H1 (cell line): ENCODE measurements at regions not wholly inside any gene's neighbourhood (a gene's known extent, or its start where the extent isn't known, plus 50 kb on each side); places are given as distances from the start of the nearest gene placed in this dataset.

Experiments
- CTCF ChIA-PET: fragments of 300-600 bp; sonication (Branson Sonifier 250); formaldehyde crosslinking; loops from one replicate; lab custom pipeline; 2021; ENCODE audit not compliant: partially characterized antibody; lab: Charles Lee
- POLR2A ChIA-PET: fragments of 300-600 bp; sonication (Branson Sonifier 250); formaldehyde crosslinking; loops from one replicate; lab custom pipeline; 2021; ENCODE audit warnings: inconsistent platforms; ENCODE audit not compliant: partially characterized antibody; lab: Charles Lee
- DNase-seq, 2 experiments: peaks; one replicate each; pipeline versions ENCODE4 v3.0.0 to v3.0.0-alpha.2; 2010 to 2022; ENCODE audit warnings: low spot score in 2 of 2, low read depth in 1 of 2, mixed read lengths in 1 of 2
- FAIRE-seq: peaks from 2 replicates; lab custom pipeline; 2011; peaks lifted over from hg19 to GRCh38; lab: Jason Lieb, UNC
- H2AFZ ChIP-seq: 2 replicates; pipeline ENCODE4 v1.8.1; 2012; ENCODE audit warnings: low read length, inconsistent platforms
- H2AK5ac ChIP-seq: 2 replicates; pipeline ENCODE4 v1.6.1; 2013; ENCODE audit warnings: low read depth, low read length
- H2BK120ac ChIP-seq: replicated peaks from 2 replicates; pipeline ENCODE3; 2013; ENCODE audit warnings: low read depth, low read length, inconsistent platforms
- H2BK12ac ChIP-seq: 2 replicates; pipeline ENCODE4 v1.6.1; 2013; ENCODE audit warnings: low read depth, low read length
- H2BK15ac ChIP-seq: 2 replicates; pipeline ENCODE4 v1.6.1; 2013; ENCODE audit warnings: low read length
- H2BK20ac ChIP-seq: 2 replicates; pipeline ENCODE4 v1.6.1; 2013; ENCODE audit warnings: low read length
- H2BK5ac ChIP-seq: 2 replicates; pipeline ENCODE4 v1.6.1; 2013; ENCODE audit warnings: low read depth, low read length
- H3K14ac ChIP-seq: 2 replicates; pipeline ENCODE4 v1.6.1; 2013; ENCODE audit warnings: inconsistent platforms; ENCODE audit not compliant: insufficient read length
- H3K18ac ChIP-seq: 2 replicates; pipeline ENCODE4 v1.6.1; 2013; ENCODE audit warnings: low read length; ENCODE audit errors: extremely low read depth
- H3K23ac ChIP-seq: 2 replicates; pipeline ENCODE4 v1.6.1; 2013; ENCODE audit warnings: inconsistent platforms; ENCODE audit not compliant: insufficient read length
- H3K23me2 ChIP-seq: 2 replicates; pipeline ENCODE4 v1.6.1; 2013; ENCODE audit warnings: low read depth, low read length
- H3K27ac ChIP-seq: 2 replicates; pipeline ENCODE4 v1.6.1; 2011; ENCODE audit warnings: low read depth, low read length, inconsistent platforms
- H3K27me3 ChIP-seq, 4 experiments: replicated peaks in 1 of 4; 1 replicate in 1 of 4; 2 replicates in 3 of 4; pipeline versions ENCODE4 v1.6.1 to v1.8.1; 2011 to 2013; ENCODE audit warnings: low read length in 3 of 4, mild to moderate bottlenecking in 3 of 4, inconsistent platforms in 2 of 4, mixed read lengths in 2 of 4, moderate library complexity in 1 of 4; ENCODE audit not compliant: control insufficient read depth in 3 of 4, insufficient read depth in 3 of 4; ENCODE audit errors: extremely low read depth in 1 of 4
- H3K36me3 ChIP-seq, 4 experiments: 2 replicates each; pipeline versions ENCODE4 v1.6.1 to v1.8.1; 2011 to 2013; ENCODE audit warnings: mild to moderate bottlenecking in 4 of 4, low read length in 3 of 4, moderate library complexity in 2 of 4, control low read depth in 1 of 4, inconsistent platforms in 1 of 4; ENCODE audit not compliant: insufficient read depth in 4 of 4, control insufficient read depth in 2 of 4
- H3K4ac ChIP-seq: replicated peaks from 2 replicates; pipeline ENCODE3; 2013; ENCODE audit warnings: low read length, low read depth, mixed read lengths, inconsistent platforms; ENCODE audit not compliant: insufficient read length
- H3K4me1 ChIP-seq, 4 experiments: replicated peaks in 1 of 4; 1 replicate in 1 of 4; 2 replicates in 3 of 4; pipeline versions ENCODE4 v1.6.1 to v1.8.1; 2011 to 2013; ENCODE audit warnings: low read length in 3 of 4, inconsistent platforms in 2 of 4, mixed read lengths in 1 of 4; ENCODE audit not compliant: insufficient read depth in 4 of 4, control insufficient read depth in 3 of 4
- H3K4me2 ChIP-seq, 2 experiments: 2 replicates each; pipeline versions ENCODE4 v1.6.1 to v1.8.1; 2011 to 2013; ENCODE audit warnings: low read depth in 2 of 2, low read length in 2 of 2, control low read depth in 1 of 2, inconsistent platforms in 1 of 2, mild to moderate bottlenecking in 1 of 2; ENCODE audit not compliant: insufficient read depth in 1 of 2
- H3K4me3 ChIP-seq, 4 experiments: fragments of 200-600, 300-600 bp in 1 of 4; sonication (generic), shearing (Covaris generic), sonication (Bioruptor Twin) in 1 of 4; 2 replicates each; pipeline versions ENCODE4 v1.5.1 to v1.8.1; 2011 to 2016; ENCODE audit warnings: low read length in 4 of 4, low read depth in 3 of 4, control low read depth in 2 of 4, inconsistent platforms in 2 of 4, mild to moderate bottlenecking in 2 of 4, mixed read lengths in 1 of 4, moderate library complexity in 1 of 4; ENCODE audit not compliant: insufficient read depth in 2 of 4; ENCODE audit errors: extremely low read depth in 1 of 4
- H3K56ac ChIP-seq: replicated peaks from 2 replicates; pipeline ENCODE3; 2013; ENCODE audit warnings: low read depth, mild to moderate bottlenecking, mixed read lengths, low read length, inconsistent platforms; ENCODE audit not compliant: insufficient read length
- H3K79me1 ChIP-seq: 2 replicates; pipeline ENCODE4 v1.6.1; 2013; ENCODE audit warnings: low read depth, low read length, control low read depth
- H3K79me2 ChIP-seq, 2 experiments: 2 replicates each; pipeline versions ENCODE4 v1.6.1 to v1.8.1; 2012 to 2013; ENCODE audit warnings: low read length in 2 of 2, mild to moderate bottlenecking in 2 of 2, inconsistent platforms in 1 of 2; ENCODE audit not compliant: insufficient read depth in 2 of 2, control insufficient read depth in 1 of 2
- H3K9ac ChIP-seq, 4 experiments: replicated peaks in 1 of 4; 1 replicate in 1 of 4; 2 replicates in 3 of 4; pipeline versions ENCODE4 v1.6.1 to v1.8.1; 2011 to 2013; ENCODE audit warnings: low read depth in 3 of 4, low read length in 3 of 4, control low read depth in 2 of 4, mild to moderate bottlenecking in 2 of 4, moderate library complexity in 2 of 4, inconsistent platforms in 1 of 4; ENCODE audit errors: extremely low read depth in 1 of 4
- H3K9me3 ChIP-seq, 2 experiments: 2 replicates each; pipeline versions ENCODE4 v1.6.1 to v1.8.1; 2012 to 2013; ENCODE audit warnings: mild to moderate bottlenecking in 2 of 2, moderate library complexity in 2 of 2, control low read depth in 1 of 2, inconsistent platforms in 1 of 2, low read depth in 1 of 2, low read length in 1 of 2, mixed read lengths in 1 of 2; ENCODE audit not compliant: insufficient read depth in 2 of 2
- H4K20me1 ChIP-seq, 2 experiments: replicated peaks in 1 of 2; 2 replicates each; pipeline versions ENCODE3 to v1.8.1; 2011 to 2013; ENCODE audit warnings: inconsistent platforms in 2 of 2, low read length in 2 of 2, mild to moderate bottlenecking in 1 of 2; ENCODE audit not compliant: insufficient read depth in 2 of 2, control insufficient read depth in 1 of 2
- H4K5ac ChIP-seq: 2 replicates; pipeline ENCODE4 v1.6.1; 2013; ENCODE audit warnings: low read length, low read depth, mixed read lengths, inconsistent platforms; ENCODE audit not compliant: insufficient read length
- H4K8ac ChIP-seq: 2 replicates; pipeline ENCODE4 v1.8.0; 2013; ENCODE audit warnings: mild to moderate bottlenecking, moderate library complexity, low read length, inconsistent platforms; ENCODE audit not compliant: insufficient read depth; ENCODE audit errors: extremely low read depth
- H4K91ac ChIP-seq: replicated peaks from 2 replicates; pipeline ENCODE3; 2013; ENCODE audit warnings: low read length, mixed read lengths, inconsistent platforms; ENCODE audit not compliant: insufficient read length
- CHD1 ChIP-seq: IDR thresholded peaks from 2 replicates; pipeline ENCODE4 v1.6.1; 2012; ENCODE audit warnings: low read depth, low read length, improper control_type of control experiment
- CTCF ChIP-seq, 3 experiments: IDR thresholded peaks; 1 replicate in 2 of 3; 2 replicates in 1 of 3; pipeline versions ENCODE4 v1.5.1 to v1.6.1; 2011; ENCODE audit warnings: low read length in 3 of 3, mild to moderate bottlenecking in 3 of 3, inconsistent platforms in 2 of 3, low read depth in 1 of 3, moderate library complexity in 1 of 3; ENCODE audit not compliant: insufficient read depth in 1 of 3; ENCODE audit errors: control extremely low read depth in 1 of 3
- EZH2 ChIP-seq: fragments of 200-600 bp; sonication (generic); IDR thresholded peaks from 2 replicates; pipeline ENCODE4 v1.7.1; 2012; ENCODE audit warnings: low read depth, mild to moderate bottlenecking, moderate library complexity, low read length, inconsistent platforms; ENCODE audit not compliant: severe bottlenecking
- POLR2AphosphoS5 ChIP-seq: IDR thresholded peaks from 2 replicates; pipeline ENCODE4 v1.6.1; 2011; ENCODE audit warnings: low read depth, low read length
- TCF12 ChIP-seq: IDR thresholded peaks from 2 replicates; pipeline ENCODE4 v1.6.1; 2011; ENCODE audit warnings: low read depth, mild to moderate bottlenecking, low read length
- TEAD4 ChIP-seq: IDR thresholded peaks from 2 replicates; pipeline ENCODE4 v1.6.1; 2012; ENCODE audit warnings: low read depth, low read length, inconsistent platforms, mixed read lengths
- WGBS, 2 experiments: shearing (Covaris generic) in 1 of 2; methylation state at CpG; one replicate each; pipeline versions ENCODE4 v1.1.6 to v1.1.7; 2013 to 2015; ENCODE audit warnings: low lambda C conversion rate in 2 of 2, mixed read lengths in 2 of 2, inconsistent platforms in 1 of 2, low coverage in 1 of 2, missing lambda C conversion rate in 1 of 2; ENCODE audit not compliant: insufficient replicate concordance in 2 of 2, insufficient coverage in 1 of 2, insufficient read length in 1 of 2; ENCODE audit errors: extremely low coverage in 1 of 2, missing lambda C conversion rate in 1 of 2; 5-methylcytosine and 5-hydroxymethylcytosine counted together

GRCh38 chr16:6714510-6714909 is 618.1 kb upstream of the RBFOX1 start:
- Histone ChIP-seq H3K23me2 (peaks cover 2% of the 10 kb centered on the region; the same call in 1 of the 2 replicates), H2BK12ac (no peak overlapping the region), H3K79me1 (no peaks in the 10 kb centered on the region), H4K8ac (no peak overlapping the region), H2BK5ac (no peak overlapping the region), H2AK5ac (no peak overlapping the region), H2BK15ac (no peak overlapping the region), H3K9me3 (no peaks in the 10 kb centered on the region; a peak in 1 of 4 replicates), H3K9ac (no peak overlapping the region), H3K36me3 (no peaks in the 10 kb centered on the region), H3K4me2 (no peak overlapping the region), H4K5ac (no peak overlapping the region), H3K18ac (no peak overlapping the region), H3K4me3 (no peak overlapping the region), H3K4ac (no peak overlapping the region), H3K27ac (no peak overlapping the region), H2BK20ac (no peak overlapping the region), H4K20me1 (no peaks in the 10 kb centered on the region), H3K14ac (no peak overlapping the region), H3K23ac (no peak overlapping the region), H3K27me3 (no peaks in the 10 kb centered on the region), H3K79me2 (no peaks in the 10 kb centered on the region), H3K4me1 (no peaks in the 10 kb centered on the region), H2BK120ac (no peak overlapping the region), H3K56ac (no peak overlapping the region), H4K91ac (no peak overlapping the region), H2AFZ (no peak overlapping the region)
- no peak for DNase-seq
- 68% methylated on average over 3 of the region's 3 CpGs; no CpG with 5 or more reads in 1 of the 2 experiments for WGBS, 2 experiments
- ChIA-PET CTCF (interaction anchor here (0.6 to 2.6 kb wide), 10 partner anchors 8 to 356 kb away, joined by 3 to 10 read pairs (median 4); no protein-coding TSS in a partner anchor), POLR2A (no interaction called here)
- no peak for FAIRE-seq
- TF ChIP-seq EZH2 (no peak), TCF12 (no peak), POLR2AphosphoS5 (no peak), TEAD4 (no peak), CHD1 (no peak), CTCF (IDR thresholded peaks at IDR 0.05; ENCODE audit: control extremely low read depth in 1 of 3, insufficient read depth in 1 of 3, low read depth in 1 of 3, low read length in 3 of 3) (peak in 2 of 3 experiments; percentile 33 to 37; a peak in 2 of 4 replicates)
